CD14-positive monocyte (primary cell): ENCODE measurements at regions not wholly inside any gene's neighbourhood (a gene's known extent, or its start where the extent isn't known, plus 50 kb on each side); places are given as distances from the start of the nearest gene placed in this dataset.
"Not testable (repeated sequence)": the region's sequence is repeated elsewhere in the genome, so short reads cannot be mapped to it uniquely, and the experiment has no call there.

Source experiments
- DNase-seq, 3 donors: peaks; one replicate each; pipeline ENCODE4 v3.0.0-alpha.2; 2011 to 2022
- H2AFZ ChIP-seq: 2 replicates; pipeline ENCODE4 v1.6.0; 2012; ENCODE audit warnings: mild to moderate bottlenecking, low read depth, low read length, inconsistent platforms; ENCODE audit not compliant: insufficient read depth, poor library complexity, severe bottlenecking
- H3K27ac ChIP-seq, 2 donors: 1 replicate in 1 of 2; 2 replicates in 1 of 2; pipeline ENCODE4 v1.5.1; 2012 to 2013; ENCODE audit warnings: low read length in 2 of 2, control low read depth in 1 of 2, inconsistent platforms in 1 of 2, low read depth in 1 of 2, mild to moderate bottlenecking in 1 of 2
- H3K27me3 ChIP-seq, 2 donors: one replicate each; pipeline versions ENCODE4 v1.6.0 to v1.6.1; 2011 to 2013; ENCODE audit warnings: low read length in 2 of 2; ENCODE audit not compliant: control insufficient read depth in 2 of 2, insufficient read depth in 2 of 2
- H3K36me3 ChIP-seq, 2 donors: replicated peaks in 1 of 2; 1 replicate in 1 of 2; 2 replicates in 1 of 2; pipeline versions ENCODE4 v1.5.1 to v1.6.1; 2012 to 2013; ENCODE audit warnings: low read length in 2 of 2, control low read depth in 1 of 2, inconsistent platforms in 1 of 2, mild to moderate bottlenecking in 1 of 2; ENCODE audit not compliant: insufficient read depth in 2 of 2, control insufficient read depth in 1 of 2
- H3K4me1 ChIP-seq, 2 donors: 1 replicate in 1 of 2; 2 replicates in 1 of 2; pipeline versions ENCODE4 v1.5.1 to v1.6.1; 2012 to 2013; ENCODE audit warnings: low read length in 2 of 2, control low read depth in 1 of 2, inconsistent platforms in 1 of 2, mild to moderate bottlenecking in 1 of 2, moderate library complexity in 1 of 2; ENCODE audit not compliant: insufficient read depth in 2 of 2, control insufficient read depth in 1 of 2
- H3K4me2 ChIP-seq: replicated peaks from 2 replicates; pipeline ENCODE3; 2012; ENCODE audit warnings: low read length, moderate library complexity, mild to moderate bottlenecking; ENCODE audit not compliant: poor library complexity, severe bottlenecking; ENCODE audit errors: extremely low read depth
- H3K4me3 ChIP-seq, 3 experiments: fragments of 200-600 bp in 1 of 3; sonication (generic) in 1 of 3; replicated peaks in 1 of 3; 1 replicate in 2 of 3; 2 replicates in 1 of 3; pipeline ENCODE4 v1.5.1; 2011 to 2013; ENCODE audit warnings: low read length in 3 of 3, mild to moderate bottlenecking in 3 of 3, control low read depth in 2 of 3, low read depth in 2 of 3, inconsistent platforms in 1 of 3, moderate library complexity in 1 of 3
- H3K79me2 ChIP-seq: 2 replicates; pipeline ENCODE4 v1.6.0; 2012; ENCODE audit warnings: mild to moderate bottlenecking, control low read depth, inconsistent platforms, low read length, moderate library complexity; ENCODE audit not compliant: insufficient read depth
- H3K9ac ChIP-seq: 2 replicates; pipeline ENCODE4 v1.6.0; 2017; ENCODE audit warnings: low read length, mild to moderate bottlenecking; ENCODE audit not compliant: insufficient read depth, poor library complexity, severe bottlenecking
- H3K9me3 ChIP-seq, 2 donors: replicated peaks in 1 of 2; 1 replicate in 1 of 2; 2 replicates in 1 of 2; pipeline versions ENCODE4 v1.5.1 to v1.6.1; 2012 to 2013; ENCODE audit warnings: low read length in 2 of 2, control low read depth in 1 of 2; ENCODE audit not compliant: control insufficient read depth in 1 of 2, insufficient read depth in 1 of 2
- H4K20me1 ChIP-seq: 2 replicates; pipeline ENCODE4 v1.6.0; 2012; ENCODE audit warnings: mild to moderate bottlenecking, low read length, control low read depth, moderate library complexity; ENCODE audit not compliant: insufficient read depth
- H3K27ac Mint-ChIP-seq, 7 donors: one replicate each; pipeline ENCODE4 v1.8.0; 2020; ENCODE audit warnings: mild to moderate bottlenecking in 7 of 7, mixed read lengths in 7 of 7, moderate library complexity in 6 of 7, inconsistent platforms in 2 of 7
- H3K27me3 Mint-ChIP-seq, 3 donors: one replicate each; pipeline ENCODE4 v1.8.0; 2021 to 2022; ENCODE audit warnings: low read depth in 3 of 3, mild to moderate bottlenecking in 3 of 3, mixed read lengths in 3 of 3, moderate library complexity in 3 of 3, inconsistent platforms in 1 of 3
- H3K36me3 Mint-ChIP-seq, 2 donors: one replicate each; pipeline ENCODE4 v1.8.0; 2020; ENCODE audit warnings: mixed read lengths in 2 of 2, inconsistent platforms in 1 of 2, mild to moderate bottlenecking in 1 of 2
- H3K4me1 Mint-ChIP-seq: one replicate; pipeline ENCODE4 v1.8.0; 2020; ENCODE audit warnings: mild to moderate bottlenecking, mixed read lengths
- H3K4me3 Mint-ChIP-seq, 2 donors: one replicate each; pipeline ENCODE4 v1.8.0; 2020; ENCODE audit warnings: mild to moderate bottlenecking in 2 of 2, mixed read lengths in 2 of 2, moderate library complexity in 1 of 2
- H3K9me3 Mint-ChIP-seq, 7 donors: one replicate each; pipeline ENCODE4 v1.8.0; 2020 to 2022; ENCODE audit warnings: mixed read lengths in 7 of 7, mild to moderate bottlenecking in 6 of 7, moderate library complexity in 6 of 7, inconsistent platforms in 2 of 7
- CTCF ChIP-seq: fragments of 200-600 bp; IDR thresholded peaks from one replicate; pipeline ENCODE4 v1.8.0; 2022; ENCODE audit warnings: antibody characterized with exemption, mild to moderate bottlenecking
- WGBS: methylation state at CpG from one replicate; pipeline ENCODE4 v1.1.5; 2013; ENCODE audit warnings: missing lambda C conversion rate; ENCODE audit not compliant: insufficient coverage; 5-methylcytosine and 5-hydroxymethylcytosine counted together
- intact Hi-C, 2 donors: fragments of 100-400 bp; cut with micrococcal nuclease; formaldehyde crosslinking; loops; one replicate each; pipeline versions ENCODE4 v1.15.0 to v1.15.1; 2023

- Mint-ChIP-seq H3K36me3 (no peaks in the 10 kb centered on the region), H3K4me3 (no peak overlapping the region), H3K9me3 (peaks cover 0 to 12% (median 5%) of the 10 kb centered on the region in 7 donors), H3K27ac (no peak overlapping the region), H3K27me3 (peaks cover 0 to 2% (median 0%) of the 10 kb centered on the region in 3 donors), H3K4me1 (no peaks in the 10 kb centered on the region)
- Histone ChIP-seq H3K4me3 (no peak overlapping the region), H3K36me3 (no peaks in the 10 kb centered on the region), H3K4me1 (no peaks in the 10 kb centered on the region), H4K20me1 (no peaks in the 10 kb centered on the region), H3K9me3 (peaks cover 23 to 27% of the 10 kb centered on the region in 2 donors), H3K9ac (no peak overlapping the region), H3K4me2 (no peak overlapping the region), H3K27me3 (peaks cover 0 to 3% of the 10 kb centered on the region in 2 donors), H3K79me2 (no peaks in the 10 kb centered on the region), H2AFZ (no peak overlapping the region), H3K27ac (no peak overlapping the region)
- intact Hi-C loops, result no loop called here
- TF ChIP-seq CTCF, result no peak
- no peak for DNase-seq
- 87% methylated on average over 22 of the region's 23 CpGs for WGBS
These were observed 756.5 kb upstream of the DEFB115 start for GRCh38 chr20:30500829-30501440.

- no peak for DNase-seq
- no peak for TF ChIP-seq CTCF
- H3K27me3 Mint-ChIP-seq, result peaks cover 0 to 2% (median 0%) of the 10 kb centered on the region in 3 donors
- Histone ChIP-seq H3K79me2 (no peaks in the 10 kb centered on the region), H3K4me3 (no peak overlapping the region), H3K4me1 (no peaks in the 10 kb centered on the region), H3K9me3 (peaks cover 35% of the 10 kb centered on the region in 2 donors), H3K27me3 (peaks cover 0 to 3% of the 10 kb centered on the region in 2 donors), H3K27ac (no peak overlapping the region), H2AFZ (no peak overlapping the region), H4K20me1 (no peaks in the 10 kb centered on the region), H3K36me3 (no peaks in the 10 kb centered on the region), H3K4me2 (no peak overlapping the region), H3K9ac (no peak overlapping the region)
- no peaks in the 10 kb centered on the region for H3K4me1 Mint-ChIP-seq
- no peak overlapping the region for H3K4me3 Mint-ChIP-seq
- intact Hi-C loops, result no loop called here
- H3K9me3 Mint-ChIP-seq, result peaks cover 0 to 24% (median 13%) of the 10 kb centered on the region in 7 donors
- no peaks in the 10 kb centered on the region for H3K36me3 Mint-ChIP-seq
- no peak overlapping the region for H3K27ac Mint-ChIP-seq
These were observed 754.8 kb upstream of the DEFB115 start for GRCh38 chr20:30502670-30503069.

GRCh38 chr20:30503204-30503603 is 754.3 kb upstream of the DEFB115 start:
- H3K4me3 Mint-ChIP-seq, DNase-seq, H3K36me3 ChIP-seq, H3K4me1 ChIP-seq, H3K79me2 ChIP-seq, H3K36me3 Mint-ChIP-seq, H3K27ac Mint-ChIP-seq, intact Hi-C loops, H3K4me3 ChIP-seq, H3K27me3 ChIP-seq, H3K9ac ChIP-seq, H3K4me1 Mint-ChIP-seq, H3K27ac ChIP-seq, H3K4me2 ChIP-seq, H2AFZ ChIP-seq, H4K20me1 ChIP-seq, H3K27me3 Mint-ChIP-seq: not testable (repeated sequence)
- peaks cover 37 to 39% of the 10 kb centered on the region in 2 donors for H3K9me3 ChIP-seq
- 83% methylated on average over 1 of the region's 1 CpG for WGBS
- H3K9me3 Mint-ChIP-seq, result peaks cover 2 to 30% (median 18%) of the 10 kb centered on the region in 7 donors
